C4-2B (cell line): ENCODE measurements at regions not wholly inside any gene's neighbourhood (a gene's known extent, or its start where the extent isn't known, plus 50 kb on each side); places are given as distances from the start of the nearest gene placed in this dataset.

ENCODE experiments used
- ZFX ChIP-seq: fragments of 450-650 bp; IDR thresholded peaks from 2 replicates; pipeline ENCODE4 v1.6.1; 2017
- TF ChIP-seq, protein P1 (sequence below): fragments of 450-650 bp; conservative IDR thresholded peaks from 2 replicates; pipeline ENCODE4 v1.5.1; 2017; ENCODE audit warnings: mild to moderate bottlenecking

DNA sequence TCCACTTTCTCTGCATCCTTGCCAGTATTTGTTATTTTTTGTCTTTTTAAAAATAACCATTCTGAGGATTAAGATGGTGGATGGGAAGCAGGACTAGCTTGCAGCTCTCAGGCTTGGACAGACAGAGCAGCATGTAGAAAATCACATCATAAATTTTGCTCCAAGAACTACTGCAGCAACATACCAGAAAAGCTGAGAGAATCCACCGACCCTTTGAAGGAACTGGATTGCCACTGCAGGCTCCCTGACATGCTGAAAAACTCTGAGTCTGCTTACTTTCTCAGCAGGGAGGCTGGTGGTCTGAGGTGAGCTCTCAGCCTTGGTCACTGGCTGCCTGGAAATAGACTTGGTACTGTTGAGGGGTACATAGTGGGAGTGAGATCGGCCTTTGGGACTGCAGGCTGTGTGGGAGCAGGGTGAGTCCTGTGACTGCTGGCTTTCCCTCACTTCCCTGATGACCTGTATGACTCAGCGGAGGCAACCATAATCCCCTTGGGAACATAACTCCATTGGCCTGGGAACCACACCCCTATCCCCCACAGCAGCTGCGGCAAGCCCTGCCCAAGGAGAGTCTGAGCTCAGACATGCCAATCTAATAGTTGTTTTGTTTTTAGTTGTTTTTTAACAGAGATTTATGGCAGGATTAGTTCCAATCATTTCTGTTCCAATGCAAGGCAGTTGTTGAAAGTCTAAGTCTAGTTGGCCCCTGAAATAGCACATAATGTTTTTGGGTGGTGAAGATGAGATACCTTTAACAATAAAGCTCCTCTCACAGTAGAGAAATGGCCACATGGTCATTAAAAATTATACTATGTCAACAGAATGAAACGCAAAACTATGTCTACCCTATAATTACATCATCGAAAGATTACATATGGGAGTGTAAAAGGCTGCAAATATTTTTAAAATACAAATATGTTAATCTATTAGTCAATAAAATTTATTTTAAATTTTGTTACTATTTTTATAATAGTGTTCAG lies 414.2 kb upstream of the CHAC2 start:
- TF ChIP-seq, protein P1, sequence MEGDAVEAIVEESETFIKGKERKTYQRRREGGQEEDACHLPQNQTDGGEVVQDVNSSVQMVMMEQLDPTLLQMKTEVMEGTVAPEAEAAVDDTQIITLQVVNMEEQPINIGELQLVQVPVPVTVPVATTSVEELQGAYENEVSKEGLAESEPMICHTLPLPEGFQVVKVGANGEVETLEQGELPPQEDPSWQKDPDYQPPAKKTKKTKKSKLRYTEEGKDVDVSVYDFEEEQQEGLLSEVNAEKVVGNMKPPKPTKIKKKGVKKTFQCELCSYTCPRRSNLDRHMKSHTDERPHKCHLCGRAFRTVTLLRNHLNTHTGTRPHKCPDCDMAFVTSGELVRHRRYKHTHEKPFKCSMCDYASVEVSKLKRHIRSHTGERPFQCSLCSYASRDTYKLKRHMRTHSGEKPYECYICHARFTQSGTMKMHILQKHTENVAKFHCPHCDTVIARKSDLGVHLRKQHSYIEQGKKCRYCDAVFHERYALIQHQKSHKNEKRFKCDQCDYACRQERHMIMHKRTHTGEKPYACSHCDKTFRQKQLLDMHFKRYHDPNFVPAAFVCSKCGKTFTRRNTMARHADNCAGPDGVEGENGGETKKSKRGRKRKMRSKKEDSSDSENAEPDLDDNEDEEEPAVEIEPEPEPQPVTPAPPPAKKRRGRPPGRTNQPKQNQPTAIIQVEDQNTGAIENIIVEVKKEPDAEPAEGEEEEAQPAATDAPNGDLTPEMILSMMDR = no peak
- no peak for TF ChIP-seq ZFX
